ENCODE measurements at regions not wholly inside any gene's neighbourhood (a gene's known extent, or its start where the extent isn't known, plus 50 kb on each side); places are given as distances from the start of the nearest gene placed in this dataset.

DNA sequence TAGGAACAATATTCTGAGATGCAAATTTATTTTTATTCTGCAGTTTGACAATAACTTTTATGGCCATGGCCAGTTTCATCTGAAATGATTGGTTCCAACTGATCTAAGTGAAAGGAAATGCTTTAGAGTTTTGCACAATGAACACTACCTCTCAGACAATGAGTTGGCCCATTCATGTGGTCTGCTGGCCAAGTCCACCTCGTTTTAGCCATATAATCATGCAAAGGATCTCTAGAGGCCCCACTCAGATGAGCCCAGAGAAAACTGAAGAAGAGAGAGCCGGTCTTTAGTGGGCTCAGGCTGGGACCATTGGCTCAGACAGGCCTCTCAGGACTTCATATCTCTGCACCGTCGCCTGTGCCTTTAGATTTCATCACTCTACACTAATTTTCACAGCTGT is 254.7 kb downstream of the MREG start:
- CTCF ChIA-PET, result no interaction called here
- POLR2A ChIA-PET, result no interaction called here
- DNase-seq (ENCODE audit: extremely low spot score), result no peak
- TF ChIP-seq SP1 (IDR thresholded peaks at IDR 0.05), result no peak
- TF ChIP-seq TARDBP (IDR thresholded peaks at IDR 0.05), result no peak
- no peak for TF ChIP-seq LEF1 (IDR thresholded peaks at IDR 0.05; ENCODE audit: borderline replicate concordance)
- no peak for TF ChIP-seq FOXA1 (IDR thresholded peaks at IDR 0.05)
- TF ChIP-seq SUZ12 (IDR thresholded peaks at IDR 0.05), result no peak
- TF ChIP-seq FOXK2 (IDR thresholded peaks at IDR 0.05), result no peak
- TF ChIP-seq ARNT (IDR thresholded peaks at IDR 0.05), result no peak

DNA sequence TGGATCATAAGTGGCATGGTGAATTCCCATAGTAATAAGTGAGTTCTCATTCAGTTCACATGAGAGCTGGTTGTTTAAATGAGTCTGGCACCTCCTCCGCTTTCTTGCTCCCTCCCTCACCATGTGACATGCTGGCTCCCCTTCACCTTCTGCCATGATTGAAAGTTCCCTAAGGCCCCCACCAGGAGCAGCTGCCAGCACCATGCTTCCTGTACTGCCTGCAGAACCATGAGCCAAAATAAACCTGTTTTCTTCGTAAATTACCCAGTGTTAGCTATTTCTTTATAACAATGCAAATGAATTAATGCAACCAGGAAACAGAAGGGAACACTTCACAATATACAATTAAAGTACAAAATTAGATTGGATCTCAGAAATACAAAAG is 257.0 kb downstream of the MREG start:
- CTCF ChIA-PET, result no interaction called here
- no peak for TF ChIP-seq BHLHE40 (IDR thresholded peaks at IDR 0.05; ENCODE audit: borderline replicate concordance)
- TF ChIP-seq ARNT (IDR thresholded peaks at IDR 0.05), result no peak
- TF ChIP-seq TARDBP (IDR thresholded peaks at IDR 0.05), result no peak
- POLR2A ChIA-PET, result no interaction called here
- DNase-seq (ENCODE audit: extremely low spot score), result no peak

DNA sequence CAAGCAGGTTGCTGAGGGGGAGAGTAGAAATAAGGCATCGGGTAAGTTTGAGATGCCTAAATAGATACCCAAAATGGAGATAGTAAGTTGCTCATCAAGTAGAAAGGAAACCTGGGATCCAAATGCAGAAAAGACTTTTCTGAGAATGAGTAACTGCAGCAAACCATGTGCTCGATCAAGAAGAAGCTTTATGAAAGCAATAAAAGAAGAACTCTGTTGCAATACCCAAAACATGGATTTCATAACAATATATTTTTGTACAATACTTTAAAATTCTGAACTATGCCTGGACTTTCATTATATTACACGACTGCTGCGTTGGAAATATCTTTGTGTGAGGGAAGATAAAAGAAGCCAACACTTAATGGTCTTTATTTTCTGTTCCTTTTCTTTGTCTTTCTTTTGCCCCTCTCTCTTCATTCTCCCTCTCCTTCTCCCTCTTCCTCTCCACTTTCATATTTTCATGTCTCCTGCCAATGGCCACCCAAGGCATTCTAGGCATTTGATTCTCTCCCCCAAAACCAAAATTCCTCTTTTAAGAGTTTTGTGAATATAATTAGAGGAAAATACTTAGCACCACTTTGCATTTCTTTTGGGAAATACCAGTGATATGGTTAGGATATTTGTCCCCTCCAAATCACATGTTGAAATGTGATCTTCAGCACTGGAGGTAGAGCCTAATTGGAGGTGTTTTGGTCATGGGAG is 257.6 kb downstream of the MREG start:
- no peak for DNase-seq (ENCODE audit: extremely low spot score)
- POLR2A ChIA-PET, result no interaction called here
- no peak for TF ChIP-seq SP1 (IDR thresholded peaks at IDR 0.05)
- TF ChIP-seq ELF4 (IDR thresholded peaks at IDR 0.05), result no peak
- TF ChIP-seq ARNT (IDR thresholded peaks at IDR 0.05), result no peak
- TF ChIP-seq FOXA1 (IDR thresholded peaks at IDR 0.05), result no peak
- TF ChIP-seq HDGF (IDR thresholded peaks at IDR 0.05; ENCODE audit: borderline replicate concordance), result no peak
- TF ChIP-seq FOXM1 (IDR thresholded peaks at IDR 0.05; ENCODE audit: borderline replicate concordance), result no peak
- TF ChIP-seq ZNF384 (IDR thresholded peaks at IDR 0.05), result no peak
- TF ChIP-seq, protein P1, sequence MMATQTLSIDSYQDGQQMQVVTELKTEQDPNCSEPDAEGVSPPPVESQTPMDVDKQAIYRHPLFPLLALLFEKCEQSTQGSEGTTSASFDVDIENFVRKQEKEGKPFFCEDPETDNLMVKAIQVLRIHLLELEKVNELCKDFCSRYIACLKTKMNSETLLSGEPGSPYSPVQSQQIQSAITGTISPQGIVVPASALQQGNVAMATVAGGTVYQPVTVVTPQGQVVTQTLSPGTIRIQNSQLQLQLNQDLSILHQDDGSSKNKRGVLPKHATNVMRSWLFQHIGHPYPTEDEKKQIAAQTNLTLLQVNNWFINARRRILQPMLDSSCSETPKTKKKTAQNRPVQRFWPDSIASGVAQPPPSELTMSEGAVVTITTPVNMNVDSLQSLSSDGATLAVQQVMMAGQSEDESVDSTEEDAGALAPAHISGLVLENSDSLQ (IDR thresholded peaks at IDR 0.05), result no peak
- TF ChIP-seq BHLHE40 (IDR thresholded peaks at IDR 0.05; ENCODE audit: borderline replicate concordance), result no peak
- TF ChIP-seq CTBP1 (IDR thresholded peaks at IDR 0.05; ENCODE audit: borderline replicate concordance), result no peak
- no peak for TF ChIP-seq LEF1 (IDR thresholded peaks at IDR 0.05; ENCODE audit: borderline replicate concordance)
- CTCF ChIA-PET, result no interaction called here

DNA sequence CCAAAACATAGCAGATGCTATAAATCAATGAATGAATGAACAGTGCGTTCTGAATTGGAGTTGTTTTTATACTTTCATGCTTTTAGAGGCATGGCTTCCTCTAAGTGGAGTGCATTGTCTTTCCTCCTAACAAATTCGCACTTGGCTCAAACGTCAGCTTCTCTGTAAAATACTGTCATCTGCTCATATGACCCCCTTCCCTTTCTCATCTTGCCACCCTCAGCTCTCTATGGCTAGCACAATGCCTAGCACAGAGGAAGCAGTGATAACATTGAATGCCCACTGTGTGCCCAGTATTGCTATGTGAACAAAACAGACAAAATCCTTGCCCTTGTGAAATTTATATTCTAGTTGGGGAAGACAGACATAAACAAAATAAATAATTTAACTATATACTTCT is 258.8 kb downstream of the MREG start:
- POLR2A ChIA-PET, result no interaction called here
- TF ChIP-seq NFRKB (IDR thresholded peaks at IDR 0.05) (no peak), L3MBTL2 (conservative IDR thresholded peaks at IDR 0.05) (no peak), CTBP1 (IDR thresholded peaks at IDR 0.05; ENCODE audit: borderline replicate concordance) (no peak), ARNT (IDR thresholded peaks at IDR 0.05) (no peak), SUZ12 (IDR thresholded peaks at IDR 0.05) (no peak), LEF1 (IDR thresholded peaks at IDR 0.05; ENCODE audit: borderline replicate concordance) (no peak)
- CTCF ChIA-PET, result no interaction called here
- no peak for DNase-seq (ENCODE audit: extremely low spot score)

DNA sequence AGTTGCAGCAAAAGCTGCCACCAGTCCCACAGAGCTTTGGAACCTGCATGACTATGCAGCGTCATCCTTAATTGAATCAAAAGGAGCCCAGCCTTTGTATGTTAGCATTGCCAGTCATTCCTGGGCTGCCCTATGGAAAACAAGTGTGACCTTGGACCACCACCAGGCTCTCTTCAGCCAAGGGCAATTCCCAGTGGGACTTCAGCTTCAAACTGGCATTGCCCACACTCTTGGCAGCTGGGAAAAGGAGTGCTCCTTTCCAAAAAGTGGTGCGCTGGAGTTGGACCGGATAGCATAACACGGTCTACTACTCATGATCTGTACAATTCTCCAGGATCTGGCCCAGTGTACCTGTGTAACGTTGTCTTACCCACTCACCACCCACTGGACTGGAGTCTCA is 259.5 kb downstream of the MREG start:
- no peak for TF ChIP-seq SP1 (IDR thresholded peaks at IDR 0.05)
- TF ChIP-seq SUZ12 (IDR thresholded peaks at IDR 0.05), result no peak
- no peak for TF ChIP-seq HDGF (IDR thresholded peaks at IDR 0.05; ENCODE audit: borderline replicate concordance)
- no peak for TF ChIP-seq NFRKB (IDR thresholded peaks at IDR 0.05)
- no peak for TF ChIP-seq ELF4 (IDR thresholded peaks at IDR 0.05)
- no peak for TF ChIP-seq FOXK2 (IDR thresholded peaks at IDR 0.05)
- TF ChIP-seq L3MBTL2 (conservative IDR thresholded peaks at IDR 0.05), result no peak
- no peak for DNase-seq (ENCODE audit: extremely low spot score)
- CTCF ChIA-PET, result no interaction called here
- POLR2A ChIA-PET, result no interaction called here

DNA sequence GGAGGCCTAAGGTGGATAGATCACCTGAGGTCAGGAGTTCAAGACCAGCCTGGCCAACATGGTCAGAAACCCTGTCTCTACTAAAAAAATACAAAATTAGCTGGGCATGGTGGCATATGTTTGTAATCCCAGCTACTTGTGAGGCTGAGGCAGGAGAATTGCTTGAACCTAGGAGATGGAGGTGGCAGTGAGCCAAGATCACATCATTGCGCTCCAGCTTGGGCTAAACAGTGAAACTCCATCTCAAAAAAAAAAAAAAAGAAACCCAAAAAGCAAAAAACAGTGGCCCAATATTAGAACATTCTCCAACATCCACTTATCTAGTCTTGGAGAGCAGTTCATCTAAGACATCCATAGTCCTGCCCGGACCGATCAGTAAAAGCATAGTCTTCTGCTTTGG is 260.4 kb downstream of the MREG start:
- DNase-seq (ENCODE audit: extremely low spot score), result no peak
- no peak for TF ChIP-seq NFRKB (IDR thresholded peaks at IDR 0.05)
- TF ChIP-seq CTBP1 (IDR thresholded peaks at IDR 0.05; ENCODE audit: borderline replicate concordance), result no peak
- TF ChIP-seq SP1 (IDR thresholded peaks at IDR 0.05), result no peak
- TF ChIP-seq, protein P1 (IDR thresholded peaks at IDR 0.05), result no peak
- no peak for TF ChIP-seq FOXA1 (IDR thresholded peaks at IDR 0.05)
- no peak for TF ChIP-seq LEF1 (IDR thresholded peaks at IDR 0.05; ENCODE audit: borderline replicate concordance)
- TF ChIP-seq HDGF (IDR thresholded peaks at IDR 0.05; ENCODE audit: borderline replicate concordance), result no peak
- no peak for TF ChIP-seq TARDBP (IDR thresholded peaks at IDR 0.05)
- TF ChIP-seq FOXM1 (IDR thresholded peaks at IDR 0.05; ENCODE audit: borderline replicate concordance), result no peak
- TF ChIP-seq ARNT (IDR thresholded peaks at IDR 0.05), result no peak
- no peak for TF ChIP-seq BHLHE40 (IDR thresholded peaks at IDR 0.05; ENCODE audit: borderline replicate concordance)
- TF ChIP-seq FOXK2 (IDR thresholded peaks at IDR 0.05), result no peak
- no peak for TF ChIP-seq ZNF384 (IDR thresholded peaks at IDR 0.05)
- no peak for TF ChIP-seq ELF4 (IDR thresholded peaks at IDR 0.05)
- no peak for TF ChIP-seq L3MBTL2 (conservative IDR thresholded peaks at IDR 0.05)
- no peak for TF ChIP-seq SUZ12 (IDR thresholded peaks at IDR 0.05)
- ChIA-PET CTCF (no interaction called here), POLR2A (no interaction called here)

DNA sequence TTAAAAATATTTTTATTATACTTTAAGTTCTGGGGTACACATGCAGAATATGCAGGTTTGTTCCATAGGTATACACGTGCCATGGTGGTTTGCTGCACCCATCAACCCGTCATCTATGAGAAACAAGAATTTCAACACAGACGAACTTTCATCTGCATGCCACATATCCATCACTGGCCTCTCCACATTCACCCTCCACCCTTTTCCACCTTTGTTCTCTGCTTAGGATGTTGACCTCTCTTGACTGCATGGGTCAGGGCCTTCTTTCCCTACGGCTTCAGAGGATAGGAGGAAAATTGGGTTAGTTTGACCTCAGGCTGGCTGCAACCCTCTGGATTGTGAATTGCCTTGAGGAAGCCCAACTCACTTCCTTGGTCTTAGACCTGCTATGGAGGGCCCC is 260.9 kb downstream of the MREG start:
- POLR2A ChIA-PET, result no interaction called here
- no peak for TF ChIP-seq LEF1 (IDR thresholded peaks at IDR 0.05; ENCODE audit: borderline replicate concordance)
- TF ChIP-seq BHLHE40 (IDR thresholded peaks at IDR 0.05; ENCODE audit: borderline replicate concordance), result no peak
- TF ChIP-seq FOXK2 (IDR thresholded peaks at IDR 0.05), result no peak
- TF ChIP-seq ARNT (IDR thresholded peaks at IDR 0.05), result no peak
- no peak for TF ChIP-seq SP1 (IDR thresholded peaks at IDR 0.05)
- TF ChIP-seq CTBP1 (IDR thresholded peaks at IDR 0.05; ENCODE audit: borderline replicate concordance), result no peak
- TF ChIP-seq ELF4 (IDR thresholded peaks at IDR 0.05), result no peak
- TF ChIP-seq FOXM1 (IDR thresholded peaks at IDR 0.05; ENCODE audit: borderline replicate concordance), result no peak
- no peak for TF ChIP-seq SUZ12 (IDR thresholded peaks at IDR 0.05)
- no peak for TF ChIP-seq TARDBP (IDR thresholded peaks at IDR 0.05)
- TF ChIP-seq L3MBTL2 (conservative IDR thresholded peaks at IDR 0.05), result no peak
- no peak for TF ChIP-seq FOXA1 (IDR thresholded peaks at IDR 0.05)
- TF ChIP-seq HDGF (IDR thresholded peaks at IDR 0.05; ENCODE audit: borderline replicate concordance), result no peak
- TF ChIP-seq, protein P1 (IDR thresholded peaks at IDR 0.05), result no peak
- TF ChIP-seq ZNF384 (IDR thresholded peaks at IDR 0.05), result no peak
- TF ChIP-seq NFRKB (IDR thresholded peaks at IDR 0.05), result no peak

More for the DNA sequence above, 260.9 kb downstream of the MREG start:
- CTCF ChIA-PET, result no interaction called here
- DNase-seq (ENCODE audit: extremely low spot score), result no peak

Data from HEK293T (cell line).